SK-N-SH (cell line): ENCODE measurements at regions not wholly inside any gene's neighbourhood (a gene's known extent, or its start where the extent isn't known, plus 50 kb on each side); places are given as distances from the start of the nearest gene placed in this dataset.

Experiments
- CTCF ChIA-PET: fragments of 300-600, 350-600 bp; formaldehyde crosslinking; extraction: SDS; loops from one replicate; lab custom pipeline; 2021; lab: Yijun Ruan, JAX
- POLR2A ChIA-PET: fragments of 350-600 bp; sonication (Branson Sonifier 250); formaldehyde crosslinking; extraction: SDS; loops from one replicate; lab custom pipeline; 2020; ENCODE audit warnings: antibody characterized with exemption, inconsistent platforms; lab: Yijun Ruan, JAX
- DNase-seq: peaks from one replicate; pipeline ENCODE4 v3.0.0; 2012
- H2AFZ ChIP-seq: fragments of 200-600 bp; sonication (generic); 2 replicates; pipeline ENCODE4 v1.8.1; 2016; ENCODE audit warnings: antibody characterized with exemption, mild to moderate bottlenecking, low read depth
- H3F3A ChIP-seq: fragments of 200-600 bp; sonication (generic); replicated peaks from 2 replicates; pipeline ENCODE3; 2016; ENCODE audit warnings: antibody characterized with exemption, mild to moderate bottlenecking; ENCODE audit not compliant: insufficient read depth
- H3K27ac ChIP-seq, 2 experiments: fragments of 200-500 bp in 1 of 2; fragments of 200-600 bp in 1 of 2; sonication (Bioruptor generic) in 1 of 2; sonication (generic), shearing (Covaris generic) in 1 of 2; 2 replicates each; pipeline versions ENCODE4 v1.5.1 to v1.6.1; 2014 to 2016; ENCODE audit warnings: low read depth in 2 of 2, inconsistent platforms in 1 of 2, low read length in 1 of 2, mild to moderate bottlenecking in 1 of 2, mixed read lengths in 1 of 2
- H3K27me3 ChIP-seq: fragments of 200-600 bp; sonication (generic), shearing (Covaris generic); 2 replicates; pipeline ENCODE4 v1.6.1; 2016; ENCODE audit warnings: mixed run types; ENCODE audit not compliant: insufficient read depth
- H3K36me3 ChIP-seq, 2 experiments: fragments of 200-500 bp in 1 of 2; fragments of 200-600 bp in 1 of 2; sonication (Bioruptor generic) in 1 of 2; sonication (generic) in 1 of 2; replicated peaks in 1 of 2; 2 replicates each; pipeline versions ENCODE3 to v1.5.1; 2014 to 2016; ENCODE audit warnings: low read length in 1 of 2, mild to moderate bottlenecking in 1 of 2; ENCODE audit not compliant: insufficient read depth in 2 of 2, control insufficient read depth in 1 of 2
- H3K4me1 ChIP-seq, 2 experiments: fragments of 200-500 bp in 1 of 2; fragments of 200-600 bp in 1 of 2; sonication (Bioruptor generic) in 1 of 2; sonication (generic), shearing (Covaris generic) in 1 of 2; 2 replicates each; pipeline versions ENCODE4 v1.5.1 to v1.6.1; 2014 to 2016; ENCODE audit warnings: low read depth in 1 of 2, low read length in 1 of 2, mixed run types in 1 of 2; ENCODE audit not compliant: insufficient read depth in 2 of 2, control insufficient read depth in 1 of 2
- H3K4me2 ChIP-seq: fragments of 200-600 bp; sonication (generic), shearing (Covaris generic); 2 replicates; pipeline ENCODE4 v1.6.1; 2017; ENCODE audit warnings: mixed run types
- H3K4me3 ChIP-seq, 2 experiments: fragments of 200-500 bp in 1 of 2; fragments of 200-600 bp in 1 of 2; sonication (Bioruptor generic) in 1 of 2; sonication (generic), shearing (Covaris generic) in 1 of 2; 2 replicates each; pipeline versions ENCODE4 v1.5.1 to v1.8.1; 2014 to 2016; ENCODE audit warnings: low read depth in 2 of 2, inconsistent platforms in 1 of 2, low read length in 1 of 2, mild to moderate bottlenecking in 1 of 2, mixed read lengths in 1 of 2, moderate library complexity in 1 of 2
- H3K79me2 ChIP-seq: fragments of 200-600 bp; sonication (generic); 2 replicates; pipeline ENCODE4 v1.8.1; 2017; ENCODE audit warnings: mild to moderate bottlenecking; ENCODE audit not compliant: insufficient read depth
- H3K9ac ChIP-seq: fragments of 200-600 bp; sonication (generic); 2 replicates; pipeline ENCODE4 v1.6.1; 2017; ENCODE audit warnings: mixed run types
- H3K9me2 ChIP-seq: fragments of 200-600 bp; sonication (generic); 2 replicates; pipeline ENCODE4 v1.6.1; 2017; ENCODE audit warnings: mixed run types
- H3K9me3 ChIP-seq: fragments of 200-600 bp; sonication (generic); 2 replicates; pipeline ENCODE4 v1.6.1; 2017; ENCODE audit warnings: mixed run types, mild to moderate bottlenecking, moderate library complexity
- H4K20me1 ChIP-seq: fragments of 200-600 bp; sonication (generic); 2 replicates; pipeline ENCODE4 v1.6.1; 2017; ENCODE audit warnings: mild to moderate bottlenecking, mixed run types; ENCODE audit not compliant: insufficient read depth
- CHD2 ChIP-seq: fragments of 150-350 bp; IDR thresholded peaks from 2 replicates; pipeline ENCODE4 v1.6.1; 2018; ENCODE audit warnings: low read length; ENCODE audit not compliant: partially characterized antibody
- FOSL2 ChIP-seq: IDR thresholded peaks from 2 replicates; pipeline ENCODE4 v1.4.0; 2012; ENCODE audit warnings: low read depth, mild to moderate bottlenecking, moderate library complexity, borderline replicate concordance
- JUND ChIP-seq: IDR thresholded peaks from 2 replicates; pipeline ENCODE4 v1.4.0; 2012
- MEF2A ChIP-seq: IDR thresholded peaks from 2 replicates; pipeline ENCODE4 v1.4.0; 2012; ENCODE audit warnings: low read depth, borderline replicate concordance
- MXI1 ChIP-seq: IDR thresholded peaks from 2 replicates; pipeline ENCODE4 v1.6.1; 2012; ENCODE audit warnings: mild to moderate bottlenecking, low read depth, low read length, improper control_type of control experiment
- RCOR1 ChIP-seq: fragments of 150-350 bp; IDR thresholded peaks from 2 replicates; pipeline ENCODE4 v1.6.1; 2017; ENCODE audit warnings: antibody characterized with exemption, low read length
- SMC3 ChIP-seq: IDR thresholded peaks from 2 replicates; pipeline ENCODE4 v1.6.1; 2012; ENCODE audit warnings: low read depth, low read length, improper control_type of control experiment
- TCF12 ChIP-seq: IDR thresholded peaks from 2 replicates; pipeline ENCODE4 v1.4.0; 2012
- USF2 ChIP-seq: fragments of 150-350 bp; IDR thresholded peaks from 2 replicates; pipeline ENCODE4 v1.6.1; 2017; ENCODE audit warnings: antibody characterized with exemption, low read length, low read depth, borderline replicate concordance
- YY1 ChIP-seq: IDR thresholded peaks from 2 replicates; pipeline ENCODE4 v1.4.0; 2012; ENCODE audit warnings: low read depth, mild to moderate bottlenecking
- ZBTB33 ChIP-seq: IDR thresholded peaks from 2 replicates; pipeline ENCODE4 v1.4.0; 2012; ENCODE audit warnings: low read depth, borderline replicate concordance
- WGBS: methylation state at CpG from one replicate; pipeline ENCODE4 v1.1.6; 2017; ENCODE audit warnings: low lambda C conversion rate; 5-methylcytosine and 5-hydroxymethylcytosine counted together

- TF ChIP-seq FOSL2 (no peak), MXI1 (no peak), MEF2A (no peak), RCOR1 (no peak), USF2 (no peak)
These were observed 1090.0 kb upstream of the ARRDC3 start for GRCh38 chr5:92472981-92473566.

GRCh38 chr5:92471861-92472260 lies 1088.7 kb upstream of the ARRDC3 start:
- WGBS = 52% methylated on average over 2 of the region's 2 CpGs
- POLR2A ChIA-PET = no interaction called here

More at GRCh38 chr5:92472981-92473566, 1090.0 kb upstream of the ARRDC3 start:
- ChIA-PET CTCF (no interaction called here), POLR2A (no interaction called here)
- H3K9me3 ChIP-seq = no peaks in the 10 kb centered on the region
- H3F3A ChIP-seq = no peaks in the 10 kb centered on the region
- H3K9ac ChIP-seq = no peak overlapping the region
- H4K20me1 ChIP-seq = no peaks in the 10 kb centered on the region
- H3K27me3 ChIP-seq = no peaks in the 10 kb centered on the region
- H3K27ac ChIP-seq = no peak overlapping the region
- no peaks in the 10 kb centered on the region for H3K9me2 ChIP-seq
- no peak for DNase-seq
- H3K4me1 ChIP-seq = no peaks in the 10 kb centered on the region; a peak in 1 of 4 replicates
- no peak overlapping the region for H3K4me2 ChIP-seq
- 17% methylated on average over 1 of the region's 1 CpG for WGBS
- no peak overlapping the region for H3K4me3 ChIP-seq
- H3K36me3 ChIP-seq = no peaks in the 10 kb centered on the region
- H3K79me2 ChIP-seq = no peaks in the 10 kb centered on the region
- no peak overlapping the region for H2AFZ ChIP-seq

More at GRCh38 chr5:92471861-92472260, 1088.7 kb upstream of the ARRDC3 start:
- CTCF ChIA-PET = no interaction called here
- Histone ChIP-seq H3K9me3 (no peaks in the 10 kb centered on the region), H3K27ac (no peak overlapping the region), H2AFZ (no peak overlapping the region), H3K4me2 (no peak overlapping the region), H4K20me1 (no peaks in the 10 kb centered on the region), H3F3A (no peaks in the 10 kb centered on the region), H3K4me1 (no peaks in the 10 kb centered on the region; a peak in 1 of 4 replicates), H3K4me3 (no peak overlapping the region), H3K27me3 (no peaks in the 10 kb centered on the region), H3K9me2 (no peaks in the 10 kb centered on the region), H3K36me3 (no peaks in the 10 kb centered on the region), H3K79me2 (no peaks in the 10 kb centered on the region), H3K9ac (no peak overlapping the region)
- no peak for DNase-seq
- TF ChIP-seq SMC3 = no peak
- TF ChIP-seq CHD2 = no peak
- TF ChIP-seq TCF12 = no peak
- TF ChIP-seq ZBTB33 = no peak
- TF ChIP-seq USF2 = no peak
- TF ChIP-seq JUND = no peak
- TF ChIP-seq YY1 = no peak
